GM19023 (cell line): ENCODE measurements at regions not wholly inside any gene's neighbourhood (a gene's known extent, or its start where the extent isn't known, plus 50 kb on each side); places are given as distances from the start of the nearest gene placed in this dataset.
"Not testable (repeated sequence)": the region's sequence is repeated elsewhere in the genome, so short reads cannot be mapped to it uniquely, and the experiment has no call there.

Experiments used
- ATAC-seq: cut with Tn5 transposase; IDR thresholded peaks from one replicate; pipeline ENCODE4 v1.9.1; 2021; ENCODE audit warnings: mild to moderate bottlenecking, moderate library complexity; ENCODE audit not compliant: unreplicated experiment

DNA sequence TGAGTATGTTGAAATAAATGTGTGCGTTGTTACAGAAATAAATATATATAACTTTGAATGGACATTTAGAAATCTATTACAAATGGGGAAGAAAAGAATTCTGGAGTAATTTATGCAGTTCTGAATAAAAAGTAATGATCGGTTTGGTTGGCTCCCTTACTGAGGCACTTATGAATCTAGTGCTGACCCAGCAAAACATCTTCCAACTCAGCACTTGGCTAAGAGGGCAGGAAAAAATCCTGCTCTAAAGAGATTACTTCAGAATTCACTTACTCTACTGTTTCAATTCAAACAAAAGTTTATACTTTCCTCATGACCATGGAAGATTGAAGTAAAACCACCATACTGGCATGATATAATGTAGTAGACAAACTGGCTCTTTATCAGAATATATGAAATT is 123.9 kb upstream of the RXFP1 start:
- no peak for ATAC-seq

DNA sequence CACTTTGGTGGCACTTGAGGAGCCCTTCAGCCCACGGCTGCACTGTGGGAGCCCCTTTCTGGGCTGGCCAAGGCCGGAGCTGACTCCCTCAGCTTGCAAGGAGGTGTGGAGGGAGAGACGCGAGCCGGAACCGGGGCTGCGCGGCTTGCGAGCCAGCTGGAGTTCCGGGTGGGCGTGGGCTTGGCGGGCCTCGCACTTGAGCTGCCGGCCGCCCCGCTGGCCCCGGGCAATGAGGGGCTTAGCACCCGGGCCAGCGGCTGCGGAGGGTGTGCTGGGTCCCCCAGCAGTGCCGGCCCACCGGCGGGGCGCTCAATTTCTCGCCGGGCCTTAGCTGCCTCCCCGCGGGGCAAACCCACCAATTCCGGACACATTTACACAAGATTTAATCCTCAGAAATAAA is 113.7 kb upstream of the RXFP1 start:
- not testable (repeated sequence) for ATAC-seq

DNA sequence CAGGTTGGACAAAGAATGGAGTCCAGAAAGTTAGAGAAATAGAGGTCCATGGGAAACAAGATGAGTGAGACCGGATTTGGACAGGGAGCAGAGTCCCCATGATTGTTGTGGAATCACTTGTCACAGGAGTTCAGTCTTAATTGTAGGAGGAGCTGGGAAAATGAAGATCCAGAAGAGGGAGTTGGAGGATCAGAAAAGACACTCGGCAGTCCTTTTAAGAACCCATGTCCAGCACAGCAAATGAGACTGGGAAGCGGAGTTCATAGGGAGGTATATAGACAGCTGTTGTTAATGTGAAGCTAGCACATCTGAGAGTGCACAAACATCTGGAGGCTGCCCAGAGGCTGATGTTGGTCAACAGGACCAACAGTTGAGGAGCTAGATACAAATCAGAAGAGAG is 111.4 kb upstream of the RXFP1 start:
- no peak for ATAC-seq

DNA sequence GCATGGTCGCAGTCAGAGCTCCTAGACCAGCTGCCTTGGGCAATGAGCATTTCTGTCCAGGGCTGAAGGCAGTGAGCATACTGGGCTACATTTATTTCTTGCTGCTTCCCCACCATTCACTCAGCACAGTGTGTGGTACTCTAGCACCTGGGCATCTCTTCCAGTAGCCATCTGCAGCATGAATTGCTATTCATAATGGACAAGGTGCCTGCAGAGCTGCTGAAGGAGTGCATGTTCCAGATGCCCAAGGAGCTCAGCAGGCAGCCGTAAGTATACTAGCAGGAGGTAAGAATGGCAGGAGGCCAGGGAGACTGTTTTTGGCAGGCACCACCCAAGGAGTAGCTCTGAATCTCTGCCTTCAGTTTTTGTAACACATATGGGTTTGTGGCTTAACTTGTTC is 110.4 kb upstream of the RXFP1 start:
- ATAC-seq = no peak

DNA sequence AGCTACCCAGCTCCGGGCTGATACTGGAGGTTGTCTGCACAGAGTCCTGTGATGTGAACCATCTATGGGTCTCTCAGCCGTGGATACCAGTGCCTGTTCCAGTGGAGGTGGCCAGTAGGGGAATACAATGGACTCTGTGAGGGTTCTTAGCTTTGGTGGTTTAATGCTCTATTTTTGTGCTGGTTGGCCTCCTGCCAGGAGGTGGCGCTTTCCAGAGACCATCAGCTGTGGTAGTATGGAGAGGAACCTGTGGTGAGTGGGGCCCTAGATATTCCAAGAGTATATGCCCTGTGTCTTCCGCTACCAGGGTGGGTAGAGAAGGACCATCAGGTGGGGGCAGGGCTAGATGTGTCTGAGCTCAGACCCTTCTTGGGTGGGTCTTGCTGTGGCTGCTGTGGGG is 103.0 kb upstream of the RXFP1 start:
- not testable (repeated sequence) for ATAC-seq

DNA sequence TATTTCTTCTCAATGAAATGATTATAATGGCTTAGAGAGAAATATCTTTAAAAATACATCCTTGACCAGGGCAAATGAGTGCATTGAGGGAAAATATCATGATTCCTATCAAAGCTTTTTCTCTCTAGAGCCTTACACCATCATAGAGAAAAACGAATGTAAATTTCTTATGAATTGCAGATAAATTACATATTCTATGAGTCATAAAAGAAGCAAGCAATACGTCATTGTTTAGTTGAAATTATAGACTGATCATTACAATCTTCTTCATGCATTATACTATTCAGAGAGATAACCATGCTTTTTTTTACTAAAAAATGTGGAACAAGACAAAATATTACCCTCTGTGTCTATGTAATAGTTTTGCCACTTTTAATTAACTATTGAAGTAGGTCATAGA is 100.9 kb upstream of the RXFP1 start:
- ATAC-seq = no peak

DNA sequence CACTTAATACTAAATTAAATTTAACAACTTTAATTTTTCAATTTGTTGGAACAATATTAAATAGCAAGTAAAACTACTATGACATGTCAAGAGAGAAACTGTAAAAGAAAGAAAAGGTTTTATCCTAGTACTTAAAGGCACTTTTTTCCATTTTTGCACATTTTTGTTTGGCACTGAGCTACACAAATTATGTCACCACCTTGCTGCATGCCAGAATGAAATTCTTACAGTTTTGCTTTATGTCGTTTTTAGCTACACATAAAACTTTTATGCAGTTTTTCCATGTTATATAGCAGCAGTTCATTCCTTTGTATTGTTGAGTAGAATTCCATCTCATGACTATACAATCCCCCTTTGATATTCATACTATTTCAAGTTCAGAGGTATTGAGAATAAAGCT is 99.1 kb upstream of the RXFP1 start:
- no peak for ATAC-seq

DNA sequence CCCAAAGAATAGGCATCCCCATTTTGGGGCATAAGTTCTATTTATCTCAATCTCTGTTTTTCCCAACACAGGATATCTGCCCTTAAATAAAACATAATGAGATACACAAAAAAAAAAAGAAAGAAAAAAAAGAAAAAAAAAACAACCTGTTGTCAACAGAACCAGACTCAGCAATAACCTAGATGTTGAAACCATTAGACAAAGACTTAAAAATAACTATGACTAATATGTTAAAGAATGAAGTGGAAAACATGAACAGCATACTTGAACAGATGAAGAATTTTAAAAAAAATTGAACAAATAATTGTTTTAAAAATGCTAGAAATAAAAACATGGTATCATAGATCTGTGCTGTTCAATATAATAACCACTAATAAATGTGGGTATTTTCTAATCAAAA is 93.4 kb upstream of the RXFP1 start:
- no peak for ATAC-seq

DNA sequence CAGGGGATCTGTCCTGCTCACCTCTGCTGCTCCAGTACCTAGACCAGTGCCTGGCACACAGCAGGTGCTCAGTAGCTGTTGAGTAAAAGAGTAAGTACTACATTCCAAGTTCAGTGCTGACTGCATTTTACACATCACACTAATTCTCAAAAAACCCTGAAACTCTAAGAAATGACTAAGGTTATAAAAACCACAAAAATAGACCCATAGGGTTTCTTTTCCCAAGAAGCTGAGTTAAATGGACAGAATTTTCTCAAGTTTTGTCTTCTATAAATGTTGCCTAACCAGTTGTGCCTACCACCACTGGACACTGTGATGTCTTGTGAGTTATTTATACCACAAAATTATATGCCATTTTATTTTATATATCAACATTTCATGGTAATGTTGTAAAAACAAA is 78.9 kb upstream of the RXFP1 start:
- ATAC-seq = no peak

DNA sequence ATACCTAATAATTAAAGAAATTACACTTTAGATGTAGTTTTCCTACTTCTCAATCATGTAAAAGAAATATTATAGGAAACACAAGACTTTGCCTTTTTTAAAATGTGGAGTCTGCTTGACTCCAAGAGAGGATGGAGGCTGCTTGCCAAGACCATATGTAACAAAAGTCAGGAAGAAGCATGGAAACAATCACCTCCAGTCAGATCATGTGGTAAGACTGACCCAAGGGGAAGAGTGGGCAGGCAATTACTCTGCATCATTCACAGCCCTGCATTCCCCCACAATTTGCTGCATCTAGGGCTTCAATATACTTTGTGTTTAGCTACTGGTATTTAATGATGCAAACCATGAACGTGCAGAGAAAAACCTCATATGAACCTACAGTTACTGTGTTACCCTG is 78.0 kb upstream of the RXFP1 start:
- ATAC-seq = no peak

DNA sequence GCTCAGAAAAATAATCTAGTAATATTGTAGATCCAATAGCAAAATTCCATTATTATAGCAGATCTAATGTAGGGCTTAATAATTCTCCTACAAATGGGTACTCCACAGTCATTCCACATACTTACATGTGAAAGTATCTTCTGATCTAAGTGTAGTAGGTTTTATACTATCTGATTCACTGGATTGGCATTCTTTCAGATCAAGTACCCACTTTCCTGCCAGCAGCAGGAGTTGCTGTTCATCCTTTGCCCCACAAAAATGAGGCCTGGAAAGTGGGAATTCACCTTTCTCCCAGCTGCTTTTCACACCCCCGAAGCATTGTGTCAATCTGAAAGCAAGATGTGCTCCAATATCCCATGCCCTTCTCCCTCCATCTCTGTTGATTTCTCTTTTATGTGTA is 77.1 kb upstream of the RXFP1 start:
- no peak for ATAC-seq

DNA sequence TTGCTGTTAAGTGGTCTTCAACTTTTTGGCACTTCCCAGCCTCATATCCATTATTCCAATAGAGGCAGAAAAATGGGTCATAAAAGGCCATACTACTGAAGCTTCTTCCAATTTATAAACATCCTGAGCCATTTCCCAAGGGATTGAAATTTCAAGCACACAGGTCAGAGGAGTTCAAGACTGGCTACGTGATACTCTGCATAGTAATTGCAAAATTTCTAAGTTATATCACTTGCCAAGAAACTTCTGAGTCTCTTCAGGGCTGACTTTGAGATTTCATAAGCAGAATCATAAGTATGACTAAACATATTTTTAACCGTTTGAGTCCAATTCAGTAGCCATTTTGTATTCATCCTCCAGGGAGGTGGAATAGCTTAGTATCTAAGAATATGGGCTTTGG is 75.6 kb upstream of the RXFP1 start:
- no peak for ATAC-seq

DNA sequence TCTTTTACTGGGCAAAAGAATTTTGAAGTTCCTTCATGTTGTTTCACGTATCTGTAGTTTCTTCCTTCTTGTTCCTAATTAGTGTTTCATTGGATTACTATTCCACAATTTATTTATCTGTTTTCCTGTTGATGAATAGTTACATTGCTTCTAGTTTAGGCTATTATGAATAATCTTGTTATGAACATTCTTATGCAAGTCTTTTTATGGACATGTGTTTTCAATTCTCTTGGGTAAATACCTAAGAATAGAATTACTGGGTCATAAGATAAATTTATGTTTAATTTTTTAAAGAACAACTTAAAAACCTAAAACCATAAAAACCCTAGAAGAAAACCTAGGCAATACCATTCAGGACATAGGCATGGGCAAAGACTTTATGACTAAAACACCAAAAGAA is 70.9 kb upstream of the RXFP1 start:
- ATAC-seq = no peak

DNA sequence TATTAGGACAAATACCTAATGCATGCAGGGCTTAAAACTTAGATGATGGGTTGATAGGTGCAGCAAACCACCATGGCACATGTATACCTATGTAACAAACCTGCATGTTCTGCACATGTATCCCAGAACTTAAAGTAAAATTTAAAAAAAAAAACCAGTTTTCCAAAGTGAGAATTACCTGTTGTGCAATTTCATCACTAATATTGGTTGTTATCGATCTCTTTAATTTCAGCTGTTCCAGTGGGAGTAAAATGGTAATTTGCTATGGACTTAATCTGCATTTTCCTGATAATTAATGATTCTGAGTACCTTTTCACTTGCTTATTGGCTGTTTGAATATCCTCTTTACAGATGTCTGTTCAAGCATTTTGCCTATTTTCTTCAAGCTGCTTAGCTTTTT is 69.6 kb upstream of the RXFP1 start:
- not testable (repeated sequence) for ATAC-seq

DNA sequence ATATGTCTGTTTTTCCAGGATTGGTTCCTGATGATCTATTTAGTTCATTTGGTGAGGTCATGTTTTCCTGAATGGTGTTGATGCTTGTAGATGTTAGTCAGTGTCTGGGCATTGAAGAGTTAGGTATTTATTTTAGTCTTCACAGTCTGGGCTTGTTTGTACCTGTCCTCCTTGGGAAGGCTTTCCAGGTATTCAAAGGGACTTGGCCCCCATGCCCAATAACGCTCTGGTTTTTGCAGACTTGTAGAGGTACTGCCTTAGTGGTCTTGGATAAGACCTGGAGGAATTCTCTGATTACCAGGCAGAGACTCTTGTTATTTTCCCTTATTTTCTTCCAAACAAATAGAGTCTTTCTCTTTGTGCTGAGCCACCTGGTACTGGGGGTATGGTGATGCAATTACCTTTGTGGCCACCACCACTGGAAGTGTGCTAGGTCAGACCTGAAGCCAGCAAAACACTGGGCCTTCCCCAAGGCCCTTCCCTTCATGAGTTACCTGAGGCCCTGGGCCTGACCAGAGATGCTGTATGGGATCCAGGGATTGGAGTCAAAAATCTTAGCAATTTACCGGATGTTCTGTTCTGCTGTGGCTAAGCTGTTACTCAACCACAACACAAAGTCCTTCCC is 63.3 kb upstream of the RXFP1 start:
- ATAC-seq = no peak

DNA sequence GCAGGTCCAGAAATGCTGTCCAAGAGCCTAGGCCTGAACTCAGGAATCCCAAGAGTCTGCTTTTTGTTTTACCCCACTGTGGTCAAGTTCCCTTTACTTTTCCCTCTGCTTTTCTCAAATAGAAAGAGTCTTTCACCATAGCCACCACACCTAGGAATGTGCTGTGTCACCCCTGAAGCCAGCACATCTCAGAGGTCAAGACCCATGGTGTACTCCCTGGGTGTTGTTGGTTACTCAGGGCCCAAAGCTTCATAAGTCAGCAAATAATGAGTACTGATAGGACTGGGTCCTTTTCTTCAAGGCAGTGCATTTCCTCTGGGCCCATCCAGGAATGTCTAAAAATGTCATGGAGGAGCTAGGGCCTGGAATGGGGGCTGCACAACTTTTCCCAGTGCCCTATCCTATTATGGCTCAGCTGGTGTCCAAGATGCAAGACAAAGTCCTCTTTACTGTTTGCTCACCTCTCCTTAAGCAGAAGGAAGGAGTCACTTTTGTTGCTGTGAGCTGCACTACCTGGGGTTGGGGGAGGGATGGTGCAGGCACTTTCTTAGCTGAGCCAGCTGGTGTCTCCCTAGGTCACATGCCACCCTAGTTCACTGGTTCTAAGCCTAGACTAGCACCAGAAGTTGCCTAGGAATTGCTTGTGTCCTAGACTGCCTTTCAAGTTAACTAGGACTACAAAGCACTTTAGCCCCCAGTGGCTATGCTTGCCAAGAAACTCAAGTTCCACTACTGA is 62.4 kb upstream of the RXFP1 start:
- ATAC-seq = no peak

DNA sequence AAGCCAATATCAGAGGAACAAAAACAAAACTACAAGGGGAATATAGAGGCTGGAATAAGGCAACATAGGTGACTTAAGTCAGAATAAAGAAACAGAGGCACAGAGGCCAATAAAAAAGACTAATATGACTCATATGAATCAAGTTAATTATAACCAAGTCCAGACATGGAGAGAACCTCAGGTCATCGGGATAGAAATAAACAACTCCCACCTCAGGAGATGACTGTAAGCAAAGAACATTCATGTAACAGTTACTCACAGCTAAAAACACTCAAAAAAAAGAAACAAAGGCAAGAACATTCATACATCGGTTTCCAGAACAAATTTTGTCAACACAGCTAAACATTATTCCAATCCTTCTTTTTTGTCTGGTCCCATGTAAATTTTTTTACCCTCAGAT is 60.3 kb upstream of the RXFP1 start:
- ATAC-seq = no peak

DNA sequence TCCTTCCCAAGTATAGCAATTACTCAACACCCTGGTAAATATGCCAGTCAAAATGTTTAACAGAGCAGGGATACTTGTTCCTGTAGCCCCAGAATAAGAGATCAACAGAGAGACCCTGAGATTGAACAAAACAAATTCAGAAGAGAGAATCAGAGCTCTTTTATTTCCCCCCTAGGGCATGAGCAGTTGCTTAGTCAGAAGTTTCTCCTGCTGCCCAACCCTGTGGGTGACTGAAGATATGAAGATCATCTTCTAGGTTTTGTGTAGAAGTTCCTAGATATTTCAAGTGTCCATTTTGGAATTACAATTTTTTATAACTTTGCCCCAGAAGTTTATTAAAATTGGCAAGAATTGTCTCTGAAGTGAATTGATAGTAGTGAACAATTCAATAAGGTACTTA is 59.1 kb upstream of the RXFP1 start:
- ATAC-seq = no peak
